ENCODE measurements at regions not wholly inside any gene's neighbourhood (a gene's known extent, or its start where the extent isn't known, plus 50 kb on each side); places are given as distances from the start of the nearest gene placed in this dataset.

DNA sequence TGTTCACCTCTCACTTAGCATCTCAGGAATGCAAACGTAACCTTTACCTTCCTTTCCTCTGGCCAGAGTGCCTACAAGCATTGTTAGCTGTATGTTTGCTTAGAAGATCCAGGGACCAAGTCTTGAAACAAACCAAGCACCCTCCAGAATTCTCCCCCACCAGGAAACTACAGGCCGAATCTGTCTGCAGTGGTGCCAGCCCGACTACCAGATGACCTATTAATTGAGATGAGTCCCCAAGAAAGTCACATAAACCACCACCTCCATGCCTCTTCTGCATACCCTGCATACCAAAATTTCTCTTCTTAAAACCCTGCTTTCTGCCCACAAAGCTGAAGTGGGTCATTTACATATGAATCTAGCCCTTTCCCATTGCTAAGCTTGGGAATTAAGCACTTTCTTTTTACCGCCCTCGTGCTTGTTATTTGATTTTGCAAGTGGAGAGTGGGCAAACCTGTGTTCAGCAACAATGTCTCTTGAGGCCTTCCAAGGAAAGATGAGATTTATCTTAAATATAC is 1239.1 kb downstream of the CDH12 start:
- TF ChIP-seq CTCF (IDR thresholded peaks at IDR 0.05) (no peak), POLR2AphosphoS5 (IDR thresholded peaks at IDR 0.05) (no peak), POLR2A (IDR thresholded peaks at IDR 0.05) (no peak)
